ENCODE measurements at regions not wholly inside any gene's neighbourhood (a gene's known extent, or its start where the extent isn't known, plus 50 kb on each side); places are given as distances from the start of the nearest gene placed in this dataset.

GRCh38 chr3:74883690-74884089, 269.2 kb upstream of the CNTN3 start:
- no peak for TF ChIP-seq CTCF (IDR thresholded peaks at IDR 0.05)
- no peak for TF ChIP-seq POLR2A (IDR thresholded peaks at IDR 0.05)
